ENCODE measurements at regions not wholly inside any gene's neighbourhood (a gene's known extent, or its start where the extent isn't known, plus 50 kb on each side); places are given as distances from the start of the nearest gene placed in this dataset.
A peak's percentile ranks its signal among the peaks of the same experiment; 100 is the strongest.

GRCh38 chr5:76030343-76030742, 52.8 kb upstream of the SV2C start:
- Mint-ChIP-seq H3K27ac (no peak overlapping the region), H3K27me3 (peaks cover 14 to 15% of the 10 kb centered on the region in 2 donors), H3K9me3 (peaks cover 0 to 3% of the 10 kb centered on the region in 2 donors), H3K4me3 (no peak overlapping the region), H3K36me3 (no peaks in the 10 kb centered on the region), H3K4me1 (no peaks in the 10 kb centered on the region)
- no peak for DNase-seq
- ATAC-seq (replicated peaks): no peak

GRCh38 chr5:76029739-76030138, 53.4 kb upstream of the SV2C start:
- Mint-ChIP-seq H3K27ac (no peak overlapping the region), H3K27me3 (peaks cover 9 to 17% of the 10 kb centered on the region in 2 donors), H3K4me1 (no peaks in the 10 kb centered on the region), H3K9me3 (no peaks in the 10 kb centered on the region), H3K4me3 (no peak overlapping the region), H3K36me3 (no peaks in the 10 kb centered on the region)
- no peak for ATAC-seq (replicated peaks)
- no peak for DNase-seq

GRCh38 chr5:76025790-76026189, 57.4 kb upstream of the SV2C start:
- H3K27me3 Mint-ChIP-seq: peaks cover 9 to 14% of the 10 kb centered on the region in 2 donors
- ATAC-seq (replicated peaks): no peak
- H3K4me1 Mint-ChIP-seq: no peaks in the 10 kb centered on the region
- H3K27ac Mint-ChIP-seq: no peak overlapping the region
- no peak for DNase-seq
- no peak overlapping the region for H3K4me3 Mint-ChIP-seq
- H3K36me3 Mint-ChIP-seq: no peaks in the 10 kb centered on the region
- H3K9me3 Mint-ChIP-seq: no peaks in the 10 kb centered on the region

- H3K27me3 Mint-ChIP-seq: peaks cover 9 to 14% of the 10 kb centered on the region in 2 donors
- DNase-seq (no peak), ATAC-seq (replicated peaks) (no peak)
- H3K9me3 Mint-ChIP-seq: no peaks in the 10 kb centered on the region
- H3K27ac Mint-ChIP-seq: no peak overlapping the region
- no peak overlapping the region for H3K4me3 Mint-ChIP-seq
- no peaks in the 10 kb centered on the region for H3K36me3 Mint-ChIP-seq
- H3K4me1 Mint-ChIP-seq: no peaks in the 10 kb centered on the region
Measured at GRCh38 chr5:76025069-76025468, 58.1 kb upstream of the SV2C start.

GRCh38 chr5:76022611-76023010, 60.6 kb upstream of the SV2C start:
- H3K4me1 Mint-ChIP-seq: no peaks in the 10 kb centered on the region
- H3K36me3 Mint-ChIP-seq: no peaks in the 10 kb centered on the region
- no peak overlapping the region for H3K27ac Mint-ChIP-seq
- ATAC-seq (replicated peaks): no peak
- H3K9me3 Mint-ChIP-seq: no peaks in the 10 kb centered on the region
- H3K27me3 Mint-ChIP-seq: peaks cover 4 to 16% of the 10 kb centered on the region in 2 donors
- no peak overlapping the region for H3K4me3 Mint-ChIP-seq
- no peak for DNase-seq

GRCh38 chr5:76021936-76022584, 61.1 kb upstream of the SV2C start:
- H3K27me3 Mint-ChIP-seq: peaks cover 4 to 16% of the 10 kb centered on the region in 2 donors
- DNase-seq (no peak), ATAC-seq (replicated peaks) (no peak)
- no peaks in the 10 kb centered on the region for H3K36me3 Mint-ChIP-seq
- H3K9me3 Mint-ChIP-seq: no peaks in the 10 kb centered on the region
- no peak overlapping the region for H3K27ac Mint-ChIP-seq
- no peaks in the 10 kb centered on the region for H3K4me1 Mint-ChIP-seq
- H3K4me3 Mint-ChIP-seq: no peak overlapping the region

- H3K9me3 Mint-ChIP-seq: peaks cover 5 to 6% of the 10 kb centered on the region in 2 donors
Measured at GRCh38 chr5:76016258-76016657, 66.9 kb upstream of the SV2C start.

GRCh38 chr5:76014005-76014404, 69.2 kb upstream of the SV2C start:
- H3K27me3 Mint-ChIP-seq: peaks cover 6 to 19% of the 10 kb centered on the region in 2 donors
- H3K4me1 Mint-ChIP-seq: no peaks in the 10 kb centered on the region
- peaks cover 5 to 6% of the 10 kb centered on the region in 2 donors for H3K9me3 Mint-ChIP-seq
- no peak overlapping the region for H3K4me3 Mint-ChIP-seq
- DNase-seq: no peak
- ATAC-seq (replicated peaks): no peak
- no peak overlapping the region for H3K27ac Mint-ChIP-seq
- no peaks in the 10 kb centered on the region for H3K36me3 Mint-ChIP-seq

More at GRCh38 chr5:76016258-76016657, 66.9 kb upstream of the SV2C start:
- Mint-ChIP-seq H3K4me3 (no peak overlapping the region), H3K36me3 (no peaks in the 10 kb centered on the region), H3K4me1 (no peaks in the 10 kb centered on the region), H3K27ac (no peak overlapping the region), H3K27me3 (peaks cover 6 to 22% of the 10 kb centered on the region in 2 donors)
- no peak for DNase-seq
- no peak for ATAC-seq (replicated peaks)

GRCh38 chr5:76007904-76008303, 75.3 kb upstream of the SV2C start:
- H3K4me3 Mint-ChIP-seq: no peak overlapping the region
- no peaks in the 10 kb centered on the region for H3K36me3 Mint-ChIP-seq
- ATAC-seq (replicated peaks) (no peak), DNase-seq (no peak)
- peaks cover 3 to 6% of the 10 kb centered on the region in 2 donors for H3K9me3 Mint-ChIP-seq
- no peak overlapping the region for H3K27ac Mint-ChIP-seq
- H3K4me1 Mint-ChIP-seq: no peaks in the 10 kb centered on the region
- peaks cover 14 to 25% of the 10 kb centered on the region in 2 donors for H3K27me3 Mint-ChIP-seq

GRCh38 chr5:76000582-76000981, 82.6 kb upstream of the SV2C start:
- no peak for DNase-seq
- no peaks in the 10 kb centered on the region for H3K36me3 Mint-ChIP-seq
- H3K4me3 Mint-ChIP-seq: no peak overlapping the region
- H3K27ac Mint-ChIP-seq: no peak overlapping the region
- ATAC-seq (replicated peaks): no peak
- no peaks in the 10 kb centered on the region for H3K4me1 Mint-ChIP-seq
- peaks cover 0 to 10% of the 10 kb centered on the region in 2 donors for H3K27me3 Mint-ChIP-seq
- peaks cover 8 to 10% of the 10 kb centered on the region in 2 donors for H3K9me3 Mint-ChIP-seq

GRCh38 chr5:75993643-75994520, 89.3 kb upstream of the SV2C start:
- no peak for ATAC-seq (replicated peaks)
- Mint-ChIP-seq H3K36me3 (no peaks in the 10 kb centered on the region), H3K27me3 (peaks cover 0 to 14% of the 10 kb centered on the region in 2 donors), H3K4me1 (peaks cover 7% of the 10 kb centered on the region in 2 donors), H3K9me3 (peaks cover 9 to 13% of the 10 kb centered on the region in 2 donors), H3K27ac (no peak overlapping the region), H3K4me3 (no peak overlapping the region)
- DNase-seq: no peak

GRCh38 chr5:75993183-75993582, 90.0 kb upstream of the SV2C start:
- peaks cover 7% of the 10 kb centered on the region in 2 donors for H3K4me1 Mint-ChIP-seq
- no peaks in the 10 kb centered on the region for H3K36me3 Mint-ChIP-seq
- no peak overlapping the region for H3K4me3 Mint-ChIP-seq
- H3K27me3 Mint-ChIP-seq: peaks cover 0 to 14% of the 10 kb centered on the region in 2 donors
- no peak overlapping the region for H3K27ac Mint-ChIP-seq
- DNase-seq (no peak), ATAC-seq (replicated peaks) (no peak)
- peaks cover 9 to 10% of the 10 kb centered on the region in 2 donors for H3K9me3 Mint-ChIP-seq

GRCh38 chr5:75992753-75993152, 90.4 kb upstream of the SV2C start:
- Mint-ChIP-seq H3K4me1 (peaks cover 7% of the 10 kb centered on the region in 2 donors), H3K36me3 (no peaks in the 10 kb centered on the region), H3K27me3 (peaks cover 0 to 14% of the 10 kb centered on the region in 2 donors), H3K27ac (peak overlapping the region; percentile 31), H3K4me3 (no peak overlapping the region), H3K9me3 (peaks cover 9 to 10% of the 10 kb centered on the region in 2 donors)
- DNase-seq: no peak
- ATAC-seq (replicated peaks): peak; percentile 70 to 71

GRCh38 chr5:75985077-75985476, 98.1 kb upstream of the SV2C start:
- ATAC-seq (replicated peaks) (no peak), DNase-seq (no peak)
- H3K27ac Mint-ChIP-seq: no peak overlapping the region
- H3K4me1 Mint-ChIP-seq: no peaks in the 10 kb centered on the region
- H3K36me3 Mint-ChIP-seq: no peaks in the 10 kb centered on the region
- H3K4me3 Mint-ChIP-seq: no peak overlapping the region
- peaks cover 7 to 10% of the 10 kb centered on the region in 2 donors for H3K27me3 Mint-ChIP-seq
- H3K9me3 Mint-ChIP-seq: peaks cover under 1 to 4% of the 10 kb centered on the region in 2 donors

GRCh38 chr5:75975496-75975895, 107.7 kb upstream of the SV2C start:
- Mint-ChIP-seq H3K27me3 (peaks cover 22 to 24% of the 10 kb centered on the region in 2 donors), H3K4me1 (no peaks in the 10 kb centered on the region), H3K4me3 (no peak overlapping the region), H3K27ac (no peak overlapping the region), H3K36me3 (no peaks in the 10 kb centered on the region), H3K9me3 (peaks cover 0 to 8% of the 10 kb centered on the region in 2 donors)
- ATAC-seq (replicated peaks) (no peak), DNase-seq (no peak)

Data from stimulated activated naive B cell treated with anti-CD40 and anti-IgM and Interleukin-4, amounts not matched to agents 10 μg/mL and 1 μg/mL and 100 μg/mL, for 72 hours (primary cell).